BJ (cell line): ENCODE measurements at regions not wholly inside any gene's neighbourhood (a gene's known extent, or its start where the extent isn't known, plus 50 kb on each side); places are given as distances from the start of the nearest gene placed in this dataset.
"Not testable (repeated sequence)": the region's sequence is repeated elsewhere in the genome, so short reads cannot be mapped to it uniquely, and the experiment has no call there.

Experiments used
- CTCF ChIA-PET: fragments of 350-600 bp; formaldehyde crosslinking; extraction: SDS; loops from one replicate; lab custom pipeline; 2021; ENCODE audit warnings: antibody characterized with exemption, inconsistent platforms; lab: Yijun Ruan, JAX
- POLR2A ChIA-PET: fragments of 300-600 bp; sonication (Branson Sonifier 250); formaldehyde crosslinking; extraction: SDS; loops from one replicate; lab custom pipeline; 2021; ENCODE audit warnings: antibody characterized with exemption; lab: Charles Lee
- DNase-seq: peaks from one replicate; pipeline ENCODE4 v3.0.0-alpha.2; 2011; ENCODE audit warnings: low read depth
- H3K27me3 ChIP-seq: 2 replicates; pipeline ENCODE4 v1.6.0; 2011; ENCODE audit warnings: low read length; ENCODE audit not compliant: control insufficient read depth, insufficient read depth
- H3K36me3 ChIP-seq: 2 replicates; pipeline ENCODE4 v1.5.1; 2011; ENCODE audit warnings: low read length; ENCODE audit not compliant: control insufficient read depth, insufficient read depth
- H3K4me3 ChIP-seq: 2 replicates; pipeline ENCODE4 v1.5.1; 2011; ENCODE audit warnings: low read depth, mild to moderate bottlenecking, control low read depth, low read length
- TF ChIP-seq, protein P1 (sequence below): IDR thresholded peaks from 2 replicates; pipeline ENCODE4 v1.5.1; 2011; ENCODE audit warnings: low read depth, mild to moderate bottlenecking, control low read depth, inconsistent platforms, low read length, moderate library complexity; ENCODE audit not compliant: insufficient read depth

DNA sequence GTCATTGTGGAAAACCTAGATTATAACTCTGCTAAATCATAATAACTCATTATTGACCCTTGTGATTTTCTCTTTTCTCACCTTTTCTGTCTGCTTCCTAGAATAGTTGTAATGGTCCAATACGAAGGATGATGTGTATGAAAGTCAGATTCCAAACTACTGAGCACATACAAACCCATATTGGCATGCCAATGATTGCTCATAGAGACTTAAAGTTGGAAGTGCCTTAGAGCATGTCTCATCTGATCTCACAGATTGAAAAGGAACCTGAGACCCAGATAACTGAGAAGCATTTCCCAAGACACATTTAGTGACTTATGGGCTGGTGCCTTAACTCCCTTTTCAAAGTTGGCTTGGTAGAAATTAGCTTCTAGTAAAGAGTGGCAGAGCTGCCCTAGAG is 594.3 kb downstream of the REEP3 start:
- no peaks in the 10 kb centered on the region for H3K27me3 ChIP-seq
- no peak for DNase-seq
- H3K36me3 ChIP-seq, result no peaks in the 10 kb centered on the region
- ChIA-PET POLR2A (no interaction called here), CTCF (no interaction called here)
- H3K4me3 ChIP-seq, result no peak overlapping the region
- TF ChIP-seq, protein P1, sequence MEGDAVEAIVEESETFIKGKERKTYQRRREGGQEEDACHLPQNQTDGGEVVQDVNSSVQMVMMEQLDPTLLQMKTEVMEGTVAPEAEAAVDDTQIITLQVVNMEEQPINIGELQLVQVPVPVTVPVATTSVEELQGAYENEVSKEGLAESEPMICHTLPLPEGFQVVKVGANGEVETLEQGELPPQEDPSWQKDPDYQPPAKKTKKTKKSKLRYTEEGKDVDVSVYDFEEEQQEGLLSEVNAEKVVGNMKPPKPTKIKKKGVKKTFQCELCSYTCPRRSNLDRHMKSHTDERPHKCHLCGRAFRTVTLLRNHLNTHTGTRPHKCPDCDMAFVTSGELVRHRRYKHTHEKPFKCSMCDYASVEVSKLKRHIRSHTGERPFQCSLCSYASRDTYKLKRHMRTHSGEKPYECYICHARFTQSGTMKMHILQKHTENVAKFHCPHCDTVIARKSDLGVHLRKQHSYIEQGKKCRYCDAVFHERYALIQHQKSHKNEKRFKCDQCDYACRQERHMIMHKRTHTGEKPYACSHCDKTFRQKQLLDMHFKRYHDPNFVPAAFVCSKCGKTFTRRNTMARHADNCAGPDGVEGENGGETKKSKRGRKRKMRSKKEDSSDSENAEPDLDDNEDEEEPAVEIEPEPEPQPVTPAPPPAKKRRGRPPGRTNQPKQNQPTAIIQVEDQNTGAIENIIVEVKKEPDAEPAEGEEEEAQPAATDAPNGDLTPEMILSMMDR, result no peak

DNA sequence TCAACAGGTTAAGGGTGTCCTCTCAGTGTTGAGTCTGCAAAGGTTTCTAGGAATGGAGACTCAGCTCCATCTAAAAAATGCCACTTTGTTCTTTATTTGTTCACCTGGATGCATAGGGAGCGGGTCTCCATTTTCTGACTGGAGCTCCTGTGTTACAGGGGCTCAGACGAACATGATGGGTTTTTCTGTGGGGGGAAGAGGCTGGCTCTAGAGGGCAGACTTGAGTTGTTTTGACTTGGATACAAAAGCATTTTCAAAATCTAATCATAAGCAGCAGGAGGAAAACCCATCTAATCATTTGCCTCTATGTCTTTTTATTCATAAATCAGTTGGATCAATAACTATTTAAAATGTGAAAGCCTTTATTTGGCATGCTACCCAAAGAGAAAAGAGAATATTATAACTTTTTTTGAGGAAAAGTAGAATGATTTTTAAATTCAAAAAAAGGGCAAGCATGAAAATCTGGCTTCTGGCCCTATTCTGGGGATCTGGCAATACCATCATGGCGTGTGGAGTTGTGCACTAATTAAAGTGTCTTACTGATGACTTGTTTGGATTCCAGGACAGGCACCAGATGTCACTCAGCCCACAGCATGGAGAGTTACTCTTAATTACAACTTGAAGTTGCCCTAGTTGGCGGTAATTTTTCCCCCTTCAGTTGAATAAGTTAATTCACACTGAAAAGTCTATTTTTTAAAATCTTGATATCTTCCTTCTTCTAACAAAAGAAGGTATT is 594.9 kb downstream of the REEP3 start:
- TF ChIP-seq, protein P1, result peak; percentile 22; the same call in 1 of the 2 replicates
- no peaks in the 10 kb centered on the region for H3K27me3 ChIP-seq
- no peak overlapping the region for H3K4me3 ChIP-seq
- no peak for DNase-seq
- H3K36me3 ChIP-seq, result no peaks in the 10 kb centered on the region
- POLR2A ChIA-PET, result no interaction called here
- CTCF ChIA-PET, result no interaction called here

DNA sequence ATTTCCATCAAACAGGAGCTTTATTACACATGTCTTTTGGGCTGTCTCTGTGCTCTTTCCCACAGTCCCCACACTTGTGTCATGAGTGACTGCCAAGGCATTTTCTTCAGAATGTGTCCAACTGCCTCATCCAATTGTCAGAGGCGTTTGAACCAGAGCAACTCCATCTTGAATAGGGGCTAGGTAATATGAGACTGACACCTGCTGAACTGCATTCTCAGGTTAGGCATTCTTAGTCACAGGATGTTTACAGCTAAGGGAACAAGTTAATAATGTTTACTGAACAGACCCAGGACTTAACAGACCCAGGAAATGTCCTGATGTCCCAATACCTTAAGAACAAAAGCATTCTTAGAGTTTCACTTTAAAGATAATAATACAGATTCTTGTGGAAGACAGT is 595.5 kb downstream of the REEP3 start:
- DNase-seq, result no peak
- Histone ChIP-seq H3K27me3 (no peaks in the 10 kb centered on the region), H3K4me3 (no peak overlapping the region), H3K36me3 (no peaks in the 10 kb centered on the region)
- CTCF ChIA-PET, result no interaction called here
- TF ChIP-seq, protein P1, result no peak
- POLR2A ChIA-PET, result no interaction called here

DNA sequence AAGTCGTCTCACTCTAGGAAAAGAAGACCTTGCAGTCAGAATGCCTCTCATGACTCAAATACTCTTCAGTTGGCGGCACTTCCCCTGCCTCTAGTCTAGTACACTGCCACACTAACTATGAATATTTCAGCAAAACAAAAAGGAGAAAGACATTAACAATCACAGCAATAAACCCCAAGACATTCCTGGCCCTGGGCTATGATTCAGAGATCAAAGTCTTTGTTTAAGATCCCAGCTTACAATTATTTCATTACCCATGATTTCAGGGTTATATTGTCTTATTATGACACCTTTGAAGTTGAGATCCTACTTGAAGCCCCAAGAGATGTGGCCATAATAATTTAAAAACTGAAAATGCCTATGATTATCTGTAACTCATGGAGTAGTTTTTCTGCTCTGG is 597.5 kb downstream of the REEP3 start:
- no peak for DNase-seq
- ChIA-PET CTCF (no interaction called here), POLR2A (no interaction called here)
- TF ChIP-seq, protein P1, result no peak
- no peak overlapping the region for H3K4me3 ChIP-seq
- H3K27me3 ChIP-seq, result no peaks in the 10 kb centered on the region
- H3K36me3 ChIP-seq, result no peaks in the 10 kb centered on the region

DNA sequence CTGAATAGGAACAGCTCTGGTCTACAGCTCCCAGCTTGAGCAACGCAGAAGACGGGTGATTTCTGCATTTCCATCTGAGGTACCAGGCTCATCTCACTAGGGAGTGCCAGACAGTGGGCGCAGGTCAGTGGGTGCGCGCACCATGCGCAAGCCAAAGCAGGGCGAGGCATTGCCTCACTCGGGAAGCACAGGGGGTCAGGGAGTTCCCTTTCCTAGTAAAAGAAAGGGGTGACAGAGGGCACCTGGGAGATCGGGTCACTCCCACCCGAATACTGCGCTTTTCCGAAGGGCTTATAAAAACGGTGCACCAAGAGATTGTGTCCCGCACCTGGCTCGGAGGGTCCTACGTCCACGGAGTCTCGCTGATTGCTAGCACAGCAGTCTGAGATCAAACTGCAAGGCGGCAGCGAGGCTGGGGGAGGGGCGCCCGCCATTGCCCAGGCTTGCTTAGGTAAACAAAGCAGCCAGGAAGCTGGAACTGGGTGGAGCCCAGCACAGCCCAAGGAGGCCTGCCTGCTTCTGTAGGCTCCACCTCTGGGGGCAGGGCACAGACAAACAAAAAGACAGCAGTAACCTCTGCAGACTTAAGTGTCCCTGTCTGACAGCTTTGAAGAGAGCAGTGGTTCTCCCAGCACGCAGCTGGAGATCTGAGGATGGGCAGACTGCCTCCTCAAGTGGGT is 599.2 kb downstream of the REEP3 start:
- H3K27me3 ChIP-seq, H3K36me3 ChIP-seq, DNase-seq, CTCF ChIA-PET, POLR2A ChIA-PET, H3K4me3 ChIP-seq: not testable (repeated sequence)

DNA sequence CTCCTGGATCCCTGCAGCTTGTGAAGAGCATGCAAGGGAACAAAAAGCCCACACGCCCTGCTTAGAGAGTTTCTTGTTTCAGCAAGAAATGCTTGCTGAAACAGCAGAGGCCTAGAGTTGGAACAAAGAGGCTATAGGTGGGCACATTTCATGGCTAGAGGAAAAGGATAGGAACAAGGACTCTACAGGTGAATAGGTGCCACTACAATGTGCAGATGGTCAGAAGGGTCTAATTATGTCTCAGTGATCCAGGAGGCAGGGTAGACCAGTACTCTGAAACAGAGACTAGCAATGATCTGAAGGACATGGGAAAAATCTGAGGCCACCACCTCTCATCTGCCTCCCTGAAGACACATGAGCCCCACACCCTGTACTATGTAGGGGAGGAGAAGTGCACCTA is 609.0 kb downstream of the REEP3 start:
- TF ChIP-seq, protein P1, result no peak
- no peak for DNase-seq
- H3K27me3 ChIP-seq, result no peaks in the 10 kb centered on the region
- POLR2A ChIA-PET, result no interaction called here
- CTCF ChIA-PET, result no interaction called here
- no peaks in the 10 kb centered on the region for H3K36me3 ChIP-seq
- no peak overlapping the region for H3K4me3 ChIP-seq
